ENCODE measurements at regions not wholly inside any gene's neighbourhood (a gene's known extent, or its start where the extent isn't known, plus 50 kb on each side); places are given as distances from the start of the nearest gene placed in this dataset.

- Histone ChIP-seq H3K36me3 (ENCODE audit: insufficient read depth, low read length) (no peaks in the 10 kb centered on the region), H3K4me3 (ENCODE audit: low read length, poor library complexity, severe bottlenecking) (no peak overlapping the region), H3K9me3 (ENCODE audit: insufficient read depth, low read depth, low read length) (no peaks in the 10 kb centered on the region), H3K27me3 (ENCODE audit: insufficient read depth, low read length, poor library complexity, severe bottlenecking) (no peaks in the 10 kb centered on the region), H3K9me2 (replicated peaks; ENCODE audit: low read depth, low read length) (no peaks in the 10 kb centered on the region), H3F3A (ENCODE audit: low read depth) (0 out of 2 replicates have a peak, but pooled peaks cover 4% of the 10 kb centered on the region), H4K20me1 (ENCODE audit: insufficient read depth, low read length, poor library complexity, severe bottlenecking) (no peaks in the 10 kb centered on the region), H2AFZ (ENCODE audit: low read length) (0 out of 2 replicates have a peak overlapping the region, but pooled peaks have one; percentile 1), H3K4me2 (ENCODE audit: low read depth, low read length, poor library complexity, severe bottlenecking) (no peak overlapping the region), H3K79me2 (ENCODE audit: insufficient read depth, low read length) (no peaks in the 10 kb centered on the region), H3K9ac (ENCODE audit: low read depth, low read length, poor library complexity, severe bottlenecking) (no peak overlapping the region), H3K4me1 (ENCODE audit: insufficient read depth, low read length, poor library complexity, severe bottlenecking) (peaks cover 18% of the 10 kb centered on the region)
- TF ChIP-seq EZH2phosphoT487 (IDR thresholded peaks at IDR 0.05; ENCODE audit: borderline replicate concordance) (no peak), CTCF (conservative IDR thresholded peaks at IDR 0.05; ENCODE audit: low read length) (peak; percentile 89)
These were observed 88.2 kb upstream of the TNIP3 start for GRCh38 chr4:121252224-121252806.

GRCh38 chr4:121248747-121249146 lies 84.6 kb upstream of the TNIP3 start:
- Histone ChIP-seq H3K9me2 (replicated peaks; ENCODE audit: low read depth, low read length) (no peaks in the 10 kb centered on the region), H3K4me1 (ENCODE audit: insufficient read depth, low read length, poor library complexity, severe bottlenecking) (peaks cover 1% of the 10 kb centered on the region), H3K27me3 (ENCODE audit: insufficient read depth, low read length, poor library complexity, severe bottlenecking) (no peaks in the 10 kb centered on the region), H4K20me1 (ENCODE audit: insufficient read depth, low read length, poor library complexity, severe bottlenecking) (no peaks in the 10 kb centered on the region), H3K79me2 (ENCODE audit: insufficient read depth, low read length) (no peaks in the 10 kb centered on the region), H3K4me2 (ENCODE audit: low read depth, low read length, poor library complexity, severe bottlenecking) (no peak overlapping the region), H3K4me3 (ENCODE audit: low read length, poor library complexity, severe bottlenecking) (no peak overlapping the region), H3K9me3 (ENCODE audit: insufficient read depth, low read depth, low read length) (no peaks in the 10 kb centered on the region), H3K9ac (ENCODE audit: low read depth, low read length, poor library complexity, severe bottlenecking) (no peak overlapping the region), H3F3A (ENCODE audit: low read depth) (no peaks in the 10 kb centered on the region), H3K36me3 (ENCODE audit: insufficient read depth, low read length) (no peaks in the 10 kb centered on the region), H2AFZ (ENCODE audit: low read length) (no peak overlapping the region)
- TF ChIP-seq EZH2phosphoT487 (IDR thresholded peaks at IDR 0.05; ENCODE audit: borderline replicate concordance) = no peak
- TF ChIP-seq CTCF (conservative IDR thresholded peaks at IDR 0.05; ENCODE audit: low read length) = no peak

- TF ChIP-seq EZH2phosphoT487 (IDR thresholded peaks at IDR 0.05; ENCODE audit: borderline replicate concordance) = no peak
- TF ChIP-seq CTCF (conservative IDR thresholded peaks at IDR 0.05; ENCODE audit: low read length) = no peak
- no peak overlapping the region for H3K9ac ChIP-seq (ENCODE audit: low read depth, low read length, poor library complexity, severe bottlenecking)
These were observed 82.6 kb upstream of the TNIP3 start for GRCh38 chr4:121246698-121247097.

More at GRCh38 chr4:121246698-121247097, 82.6 kb upstream of the TNIP3 start:
- Histone ChIP-seq H3K79me2 (ENCODE audit: insufficient read depth, low read length) (no peaks in the 10 kb centered on the region), H3K36me3 (ENCODE audit: insufficient read depth, low read length) (no peaks in the 10 kb centered on the region), H3K4me3 (ENCODE audit: low read length, poor library complexity, severe bottlenecking) (no peak overlapping the region), H3K9me2 (replicated peaks; ENCODE audit: low read depth, low read length) (no peaks in the 10 kb centered on the region), H4K20me1 (ENCODE audit: insufficient read depth, low read length, poor library complexity, severe bottlenecking) (no peaks in the 10 kb centered on the region), H3K27me3 (ENCODE audit: insufficient read depth, low read length, poor library complexity, severe bottlenecking) (no peaks in the 10 kb centered on the region), H3F3A (ENCODE audit: low read depth) (no peaks in the 10 kb centered on the region), H3K4me2 (ENCODE audit: low read depth, low read length, poor library complexity, severe bottlenecking) (no peak overlapping the region), H3K9me3 (ENCODE audit: insufficient read depth, low read depth, low read length) (no peaks in the 10 kb centered on the region), H3K4me1 (ENCODE audit: insufficient read depth, low read length, poor library complexity, severe bottlenecking) (no peaks in the 10 kb centered on the region), H2AFZ (ENCODE audit: low read length) (no peak overlapping the region)

All from Loucy (cell line).